Transverse colon (tissue), 4 donors: ENCODE measurements at regions not wholly inside any gene's neighbourhood (a gene's known extent, or its start where the extent isn't known, plus 50 kb on each side); places are given as distances from the start of the nearest gene placed in this dataset.

Experiments
- DNase-seq: peaks from one replicate; pipeline ENCODE4 v3.0.0-alpha.2; 2019
- H3K27ac ChIP-seq, 4 donors: fragments of 200-600 bp; sonication (generic); 2 replicates each; pipeline ENCODE4 v1.5.1; 2016 to 2018; ENCODE audit warnings: inconsistent platforms in 4 of 4
- H3K27me3 ChIP-seq: fragments of 200-600 bp; sonication (generic); 2 replicates; pipeline ENCODE4 v1.5.1; 2017; ENCODE audit warnings: inconsistent platforms
- H3K36me3 ChIP-seq, 4 donors: fragments of 200-600 bp; sonication (generic); 2 replicates each; pipeline ENCODE4 v1.5.1; 2017 to 2019; ENCODE audit warnings: inconsistent platforms in 4 of 4
- H3K4me1 ChIP-seq, 4 donors: fragments of 200-600 bp; sonication (generic); 2 replicates each; pipeline ENCODE4 v1.5.1; 2017 to 2020; ENCODE audit warnings: inconsistent platforms in 4 of 4
- H3K4me3 ChIP-seq, 4 donors: fragments of 200-600 bp; sonication (generic); 1 replicate in 1 of 4; 2 replicates in 3 of 4; pipeline versions ENCODE4 v1.5.1 to v1.6.1; 2017 to 2019; ENCODE audit warnings: inconsistent platforms in 4 of 4
- H3K9me3 ChIP-seq, 2 donors: fragments of 200-600 bp; sonication (generic); 2 replicates each; pipeline ENCODE4 v1.5.1; 2017 to 2019; ENCODE audit warnings: inconsistent platforms in 2 of 2
- EP300 ChIP-seq: sonication (generic); formaldehyde crosslinking; IDR thresholded peaks from one replicate; pipeline ENCODE4 v1.6.1; 2017; ENCODE audit warnings: antibody characterized with exemption, low read depth
- POLR2A ChIP-seq: fragments of 450-650 bp; IDR thresholded peaks from one replicate; pipeline ENCODE4 v1.6.1; 2016; ENCODE audit warnings: antibody characterized with exemption, mild to moderate bottlenecking, moderate library complexity
- POLR2AphosphoS5 ChIP-seq, 3 donors: sonication (generic); formaldehyde crosslinking; IDR thresholded peaks; one replicate each; pipeline ENCODE4 v1.6.1; 2016; ENCODE audit warnings: antibody characterized with exemption in 3 of 3
- WGBS, 2 donors: methylation state at CpG; one replicate each; pipeline ENCODE4 v1.1.5; 2018; ENCODE audit warnings: low coverage in 1 of 2; 5-methylcytosine and 5-hydroxymethylcytosine counted together
- in situ Hi-C, 4 donors: fragments of 200-750 bp; cut with MboI; loops; one replicate each; pipeline versions ENCODE4 v1.15.0 to v1.15.1; 2017; ENCODE audit warnings: low sequenced_read_pairs in 3 of 4, low pct_ligation_motif_present in 1 of 4, low pct_unique_long_range_greater_than_20kb in 1 of 4
- intact Hi-C: fragments of 100-400 bp; cut with DNase I; formaldehyde crosslinking; loops from one replicate; pipeline ENCODE4 v1.15.1; 2023; ENCODE audit warnings: low total_unique reads
- TF ChIP-seq, protein P1 (sequence below), 5 experiments: fragments of 200-600 bp in 3 of 5; fragments of 450-650 bp in 2 of 5; sonication (generic) in 3 of 5; IDR thresholded peaks; 1 replicate in 2 of 5; 2 replicates in 3 of 5; pipeline ENCODE4 v1.5.1; 2016 to 2017; ENCODE audit warnings: antibody characterized with exemption in 5 of 5, inconsistent platforms in 3 of 5, mild to moderate bottlenecking in 2 of 5, moderate library complexity in 1 of 5

DNA sequence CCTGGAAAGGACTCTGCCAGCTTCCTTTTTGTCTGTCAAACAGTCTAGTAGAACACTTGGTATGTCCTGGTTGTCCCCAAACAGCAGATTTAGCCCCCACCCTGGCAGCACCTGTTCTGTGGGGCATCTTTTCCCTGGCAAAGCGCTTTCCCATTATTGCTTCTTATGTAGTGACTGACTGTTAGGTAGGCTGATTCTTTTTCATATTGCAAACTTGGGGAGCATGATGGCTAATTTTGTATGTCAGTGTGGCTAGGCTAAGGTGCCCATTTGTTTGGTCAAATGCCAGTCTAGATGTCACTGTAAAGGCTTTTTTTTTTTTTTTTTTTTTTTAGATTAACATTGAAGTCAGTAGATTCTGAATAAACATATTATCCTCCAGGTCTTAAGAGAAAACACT lies 140.2 kb downstream of the MYCN start:
- 94% methylated on average over 1 of the region's 1 CpG; no CpG with 5 or more reads in 1 of the 2 donors for WGBS, 2 donors
- DNase-seq: no peak
- H3K36me3 ChIP-seq: no peaks in the 10 kb centered on the region
- TF ChIP-seq, protein P1, sequence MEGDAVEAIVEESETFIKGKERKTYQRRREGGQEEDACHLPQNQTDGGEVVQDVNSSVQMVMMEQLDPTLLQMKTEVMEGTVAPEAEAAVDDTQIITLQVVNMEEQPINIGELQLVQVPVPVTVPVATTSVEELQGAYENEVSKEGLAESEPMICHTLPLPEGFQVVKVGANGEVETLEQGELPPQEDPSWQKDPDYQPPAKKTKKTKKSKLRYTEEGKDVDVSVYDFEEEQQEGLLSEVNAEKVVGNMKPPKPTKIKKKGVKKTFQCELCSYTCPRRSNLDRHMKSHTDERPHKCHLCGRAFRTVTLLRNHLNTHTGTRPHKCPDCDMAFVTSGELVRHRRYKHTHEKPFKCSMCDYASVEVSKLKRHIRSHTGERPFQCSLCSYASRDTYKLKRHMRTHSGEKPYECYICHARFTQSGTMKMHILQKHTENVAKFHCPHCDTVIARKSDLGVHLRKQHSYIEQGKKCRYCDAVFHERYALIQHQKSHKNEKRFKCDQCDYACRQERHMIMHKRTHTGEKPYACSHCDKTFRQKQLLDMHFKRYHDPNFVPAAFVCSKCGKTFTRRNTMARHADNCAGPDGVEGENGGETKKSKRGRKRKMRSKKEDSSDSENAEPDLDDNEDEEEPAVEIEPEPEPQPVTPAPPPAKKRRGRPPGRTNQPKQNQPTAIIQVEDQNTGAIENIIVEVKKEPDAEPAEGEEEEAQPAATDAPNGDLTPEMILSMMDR (IDR thresholded peaks at IDR 0.05): no peak
- H3K4me1 ChIP-seq: no peaks in the 10 kb centered on the region
- H3K27ac ChIP-seq: no peak overlapping the region
- intact Hi-C loops: no loop called here
- in situ Hi-C loops: no loop called here
- H3K9me3 ChIP-seq: no peaks in the 10 kb centered on the region
- no peak overlapping the region for H3K4me3 ChIP-seq
- no peaks in the 10 kb centered on the region for H3K27me3 ChIP-seq

DNA sequence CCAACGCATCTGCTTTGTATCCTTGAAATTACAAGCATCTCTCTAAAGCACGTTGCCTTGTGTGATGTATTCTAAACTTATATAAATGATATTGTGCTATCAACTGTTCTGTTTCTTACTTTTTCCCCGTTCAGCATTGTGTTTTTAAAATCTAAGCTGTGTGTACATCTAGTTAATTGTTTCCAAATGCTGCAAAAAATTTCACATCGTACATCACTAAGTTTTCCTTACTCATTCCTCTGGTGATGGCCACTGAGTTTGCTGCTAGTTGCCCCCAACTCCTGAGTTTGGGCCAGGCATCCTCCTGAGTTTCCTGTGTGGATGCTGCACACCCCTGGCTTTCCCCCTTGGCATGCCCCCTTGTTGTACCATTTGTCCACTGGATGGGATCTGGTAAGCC lies 139.7 kb downstream of the MYCN start:
- Histone ChIP-seq H3K4me1 (no peaks in the 10 kb centered on the region), H3K36me3 (no peaks in the 10 kb centered on the region), H3K27me3 (no peaks in the 10 kb centered on the region), H3K9me3 (no peaks in the 10 kb centered on the region), H3K27ac (no peak overlapping the region), H3K4me3 (no peak overlapping the region)
- no peak for TF ChIP-seq EP300
- TF ChIP-seq POLR2A: no peak
- TF ChIP-seq, protein P1 (IDR thresholded peaks at IDR 0.05): no peak
- no peak for TF ChIP-seq POLR2AphosphoS5 (IDR thresholded peaks at IDR 0.05)
- no peak for DNase-seq
- WGBS, 2 donors: 53% methylated on average over 2 to 4 of the region's 4 CpGs
- in situ Hi-C loops (no loop called here), intact Hi-C loops (no loop called here)

DNA sequence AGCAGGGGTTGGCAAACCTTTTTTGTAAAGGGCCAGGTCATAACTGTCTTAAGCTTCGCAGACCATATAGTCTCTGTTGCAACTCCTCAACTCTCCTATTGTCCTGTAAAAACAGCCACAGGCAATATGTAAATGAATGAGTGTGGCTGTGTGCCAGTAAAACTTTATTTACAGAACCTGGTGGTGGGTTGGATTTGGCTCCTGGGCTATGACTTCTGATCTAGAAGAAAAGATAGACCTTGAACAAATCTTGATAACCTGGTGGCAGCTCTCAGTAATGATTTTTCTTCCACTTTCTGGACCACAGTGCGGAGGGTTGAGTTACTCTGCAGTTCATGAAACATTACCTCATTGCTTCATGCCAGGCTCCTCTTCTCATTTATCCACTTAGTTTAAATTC lies 139.3 kb downstream of the MYCN start:
- Histone ChIP-seq H3K27ac (no peak overlapping the region), H3K9me3 (no peaks in the 10 kb centered on the region), H3K4me3 (no peak overlapping the region), H3K36me3 (no peaks in the 10 kb centered on the region), H3K4me1 (no peaks in the 10 kb centered on the region), H3K27me3 (no peaks in the 10 kb centered on the region)
- in situ Hi-C loops (no loop called here), intact Hi-C loops (no loop called here)
- 60 to 100% methylated on average over 1 to 2 of the region's 2 CpGs for WGBS, 2 donors
- TF ChIP-seq EP300: no peak
- DNase-seq: no peak

DNA sequence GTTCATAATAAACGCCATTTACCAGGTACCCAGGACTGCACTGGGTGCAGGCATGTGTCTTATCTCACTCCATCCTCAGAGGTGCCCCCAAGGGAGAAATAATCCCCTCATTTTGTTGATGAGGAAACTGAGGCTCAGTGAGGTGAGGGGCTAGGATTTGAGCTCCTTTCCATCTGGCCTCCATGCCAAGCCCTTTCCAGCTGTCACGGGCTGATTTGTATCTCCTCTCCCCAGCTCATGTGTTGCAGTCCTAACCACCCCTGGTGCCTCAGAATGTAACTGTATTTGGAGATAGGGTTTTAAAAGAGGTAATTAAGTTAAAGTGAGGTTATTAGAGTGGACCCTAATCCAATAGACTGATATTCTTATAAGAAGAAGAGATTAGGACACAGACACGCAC lies 137.3 kb downstream of the MYCN start:
- in situ Hi-C loops: no loop called here
- no peaks in the 10 kb centered on the region for H3K4me1 ChIP-seq

DNA sequence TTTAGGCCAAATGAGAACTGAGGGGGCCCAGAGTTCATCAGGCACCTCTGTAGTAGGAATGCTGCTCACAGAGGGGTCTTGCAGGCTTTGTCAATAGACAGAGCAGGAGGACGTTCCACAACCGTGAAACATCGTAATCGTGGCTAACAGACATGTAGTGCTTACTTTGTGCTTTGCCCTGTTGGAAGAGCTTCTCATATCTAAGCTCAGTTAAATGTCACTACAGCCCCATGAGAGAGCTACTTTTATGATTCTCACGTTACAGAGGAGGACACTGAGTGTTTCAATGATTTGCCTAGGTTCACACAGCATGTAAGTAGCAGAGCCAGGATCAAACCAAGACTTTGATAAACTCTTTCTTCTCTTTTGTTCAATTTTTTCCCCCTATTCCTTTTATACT lies 136.6 kb downstream of the MYCN start:
- in situ Hi-C loops: no loop called here
- TF ChIP-seq, protein P1 (IDR thresholded peaks at IDR 0.05): no peak
- TF ChIP-seq POLR2AphosphoS5 (IDR thresholded peaks at IDR 0.05): no peak
- TF ChIP-seq POLR2A: no peak
- no peak for TF ChIP-seq EP300
- intact Hi-C loops: no loop called here
- no peak overlapping the region for H3K27ac ChIP-seq
- no peaks in the 10 kb centered on the region for H3K4me1 ChIP-seq
- H3K27me3 ChIP-seq: no peaks in the 10 kb centered on the region
- WGBS, 2 donors: 87% methylated on average over 5 of the region's 5 CpGs; no CpG with 5 or more reads in 1 of the 2 donors
- no peaks in the 10 kb centered on the region for H3K36me3 ChIP-seq
- no peaks in the 10 kb centered on the region for H3K9me3 ChIP-seq
- no peak for DNase-seq
- no peak overlapping the region for H3K4me3 ChIP-seq

More for the DNA sequence above, 137.3 kb downstream of the MYCN start:
- H3K36me3 ChIP-seq: no peaks in the 10 kb centered on the region
- intact Hi-C loops: no loop called here
- H3K27me3 ChIP-seq: no peaks in the 10 kb centered on the region
- no peak for DNase-seq
- TF ChIP-seq POLR2A (no peak), POLR2AphosphoS5 (IDR thresholded peaks at IDR 0.05) (no peak), EP300 (no peak)
- TF ChIP-seq, protein P1 (IDR thresholded peaks at IDR 0.05): no peak
- H3K4me3 ChIP-seq: no peak overlapping the region
- no peak overlapping the region for H3K27ac ChIP-seq
- 72 to 88% methylated on average over 1 to 3 of the region's 3 CpGs for WGBS, 2 donors
- no peaks in the 10 kb centered on the region for H3K9me3 ChIP-seq
